ENCODE measurements at regions not wholly inside any gene's neighbourhood (a gene's known extent, or its start where the extent isn't known, plus 50 kb on each side); places are given as distances from the start of the nearest gene placed in this dataset.

DNA sequence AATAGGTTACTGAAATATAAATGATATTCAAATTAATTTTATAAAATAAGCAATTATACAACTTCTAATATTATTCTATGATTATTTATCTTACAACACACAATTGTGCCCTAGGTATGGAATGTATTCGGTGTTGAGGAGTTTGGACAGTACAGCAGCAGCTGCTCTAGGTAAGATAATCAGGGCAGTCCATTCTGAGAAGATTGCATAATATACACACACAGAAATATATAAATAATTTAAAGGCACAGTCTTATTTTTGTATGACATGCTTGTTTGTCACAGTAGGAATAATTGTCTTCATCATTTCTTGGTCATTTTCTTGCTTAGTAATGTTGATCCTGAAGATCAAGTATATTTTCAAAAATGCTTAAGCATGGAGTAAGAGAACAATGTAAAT lies 849.4 kb upstream of the MIR17HG start:
- Histone ChIP-seq H3K27me3 (ENCODE audit: control insufficient read depth, low read length) (no peaks in the 10 kb centered on the region), H3K9me3 (ENCODE audit: control insufficient read depth, insufficient read depth, low read length) (no peaks in the 10 kb centered on the region), H3K27ac (ENCODE audit: low read depth, low read length) (no peak overlapping the region), H3F3A (ENCODE audit: control insufficient read depth, insufficient read depth) (no peaks in the 10 kb centered on the region), H3K9me2 (replicated peaks; ENCODE audit: control insufficient read depth, low read length) (no peaks in the 10 kb centered on the region), H4K20me1 (ENCODE audit: control insufficient read depth, insufficient read depth, low read depth, low read length) (no peaks in the 10 kb centered on the region), H3K36me3 (ENCODE audit: control insufficient read depth, low read length) (no peaks in the 10 kb centered on the region), H3K4me3 (ENCODE audit: low read length) (no peak overlapping the region), H3K4me2 (ENCODE audit: low read length) (no peak overlapping the region), H3K4me1 (ENCODE audit: control insufficient read depth, low read length) (no peaks in the 10 kb centered on the region), H3K79me2 (ENCODE audit: control insufficient read depth, low read length) (no peaks in the 10 kb centered on the region)
- TF ChIP-seq CTCF (IDR thresholded peaks at IDR 0.05; ENCODE audit: low read depth, low read length, poor library complexity, severe bottlenecking): no peak
- no peak for TF ChIP-seq EZH2phosphoT487 (IDR thresholded peaks at IDR 0.05; ENCODE audit: borderline replicate concordance, low read length)

GRCh38 chr13:90498816-90499215 lies 848.7 kb upstream of the MIR17HG start:
- Histone ChIP-seq H3K36me3 (ENCODE audit: control insufficient read depth, low read length) (no peaks in the 10 kb centered on the region), H3K27ac (ENCODE audit: low read depth, low read length) (no peak overlapping the region), H4K20me1 (ENCODE audit: control insufficient read depth, insufficient read depth, low read depth, low read length) (no peaks in the 10 kb centered on the region), H3K4me1 (ENCODE audit: control insufficient read depth, low read length) (no peaks in the 10 kb centered on the region), H3K9me2 (replicated peaks; ENCODE audit: control insufficient read depth, low read length) (no peaks in the 10 kb centered on the region), H3K79me2 (ENCODE audit: control insufficient read depth, low read length) (no peaks in the 10 kb centered on the region), H3F3A (ENCODE audit: control insufficient read depth, insufficient read depth) (no peaks in the 10 kb centered on the region), H3K27me3 (ENCODE audit: control insufficient read depth, low read length) (no peaks in the 10 kb centered on the region), H3K4me3 (ENCODE audit: low read length) (no peak overlapping the region), H3K4me2 (ENCODE audit: low read length) (no peak overlapping the region), H3K9me3 (ENCODE audit: control insufficient read depth, insufficient read depth, low read length) (no peaks in the 10 kb centered on the region)
- no peak for TF ChIP-seq EZH2phosphoT487 (IDR thresholded peaks at IDR 0.05; ENCODE audit: borderline replicate concordance, low read length)
- TF ChIP-seq CTCF (IDR thresholded peaks at IDR 0.05; ENCODE audit: low read depth, low read length, poor library complexity, severe bottlenecking): no peak

DNA sequence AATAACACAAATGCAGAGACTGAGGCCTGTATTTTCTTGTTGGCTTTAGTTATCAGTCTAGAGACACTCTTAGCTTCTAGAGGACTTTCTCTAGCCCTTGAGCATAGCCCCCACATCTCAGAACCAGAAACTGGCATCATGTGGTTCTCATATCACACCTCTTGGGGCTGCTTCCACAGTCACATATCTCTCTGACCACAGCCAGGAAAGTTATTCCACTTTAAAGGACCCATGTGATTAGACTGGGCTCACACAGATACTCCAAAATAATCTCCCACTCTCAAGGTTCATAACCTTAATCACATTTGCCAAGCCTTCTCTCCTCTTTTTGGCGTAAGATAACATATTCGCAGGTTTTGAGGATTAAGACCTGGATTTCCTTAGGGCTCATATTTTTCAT lies 846.9 kb upstream of the MIR17HG start:
- Histone ChIP-seq H3K79me2 (ENCODE audit: control insufficient read depth, low read length) (no peaks in the 10 kb centered on the region), H3K36me3 (ENCODE audit: control insufficient read depth, low read length) (no peaks in the 10 kb centered on the region), H3K4me3 (ENCODE audit: low read length) (no peak overlapping the region), H3K9me3 (ENCODE audit: control insufficient read depth, insufficient read depth, low read length) (no peaks in the 10 kb centered on the region), H4K20me1 (ENCODE audit: control insufficient read depth, insufficient read depth, low read depth, low read length) (no peaks in the 10 kb centered on the region), H3K4me2 (ENCODE audit: low read length) (no peak overlapping the region), H3K9me2 (replicated peaks; ENCODE audit: control insufficient read depth, low read length) (no peaks in the 10 kb centered on the region; the same call in 1 of the 2 replicates), H3K27ac (ENCODE audit: low read depth, low read length) (no peak overlapping the region), H3K4me1 (ENCODE audit: control insufficient read depth, low read length) (no peaks in the 10 kb centered on the region), H3F3A (ENCODE audit: control insufficient read depth, insufficient read depth) (no peaks in the 10 kb centered on the region), H3K27me3 (ENCODE audit: control insufficient read depth, low read length) (no peaks in the 10 kb centered on the region)
- no peak for TF ChIP-seq EZH2phosphoT487 (IDR thresholded peaks at IDR 0.05; ENCODE audit: borderline replicate concordance, low read length)
- no peak for TF ChIP-seq CTCF (IDR thresholded peaks at IDR 0.05; ENCODE audit: low read depth, low read length, poor library complexity, severe bottlenecking)

GRCh38 chr13:90502153-90502552 lies 845.3 kb upstream of the MIR17HG start:
- no peaks in the 10 kb centered on the region for H3K27me3 ChIP-seq (ENCODE audit: control insufficient read depth, low read length)

More at GRCh38 chr13:90502153-90502552, 845.3 kb upstream of the MIR17HG start:
- no peaks in the 10 kb centered on the region for H3K36me3 ChIP-seq (ENCODE audit: control insufficient read depth, low read length)
- H4K20me1 ChIP-seq (ENCODE audit: control insufficient read depth, insufficient read depth, low read depth, low read length): no peaks in the 10 kb centered on the region
- no peaks in the 10 kb centered on the region for H3K4me1 ChIP-seq (ENCODE audit: control insufficient read depth, low read length)
- H3K27ac ChIP-seq (ENCODE audit: low read depth, low read length): no peak overlapping the region
- H3K9me2 ChIP-seq (replicated peaks; ENCODE audit: control insufficient read depth, low read length): no peaks in the 10 kb centered on the region; the same call in 1 of the 2 replicates
- H3K9me3 ChIP-seq (ENCODE audit: control insufficient read depth, insufficient read depth, low read length): no peaks in the 10 kb centered on the region
- no peak for TF ChIP-seq EZH2phosphoT487 (IDR thresholded peaks at IDR 0.05; ENCODE audit: borderline replicate concordance, low read length)
- no peak for TF ChIP-seq CTCF (IDR thresholded peaks at IDR 0.05; ENCODE audit: low read depth, low read length, poor library complexity, severe bottlenecking)
- H3F3A ChIP-seq (ENCODE audit: control insufficient read depth, insufficient read depth): no peaks in the 10 kb centered on the region
- no peak overlapping the region for H3K4me3 ChIP-seq (ENCODE audit: low read length)
- no peak overlapping the region for H3K4me2 ChIP-seq (ENCODE audit: low read length)
- H3K79me2 ChIP-seq (ENCODE audit: control insufficient read depth, low read length): no peaks in the 10 kb centered on the region
